ENCODE measurements at regions not wholly inside any gene's neighbourhood (a gene's known extent, or its start where the extent isn't known, plus 50 kb on each side); places are given as distances from the start of the nearest gene placed in this dataset.

GRCh38 chr6:104014163-104014959 is 845.4 kb downstream of the HACE1 start:
- TF ChIP-seq POLR2A (IDR thresholded peaks at IDR 0.05), result no peak
- TF ChIP-seq, protein P1, sequence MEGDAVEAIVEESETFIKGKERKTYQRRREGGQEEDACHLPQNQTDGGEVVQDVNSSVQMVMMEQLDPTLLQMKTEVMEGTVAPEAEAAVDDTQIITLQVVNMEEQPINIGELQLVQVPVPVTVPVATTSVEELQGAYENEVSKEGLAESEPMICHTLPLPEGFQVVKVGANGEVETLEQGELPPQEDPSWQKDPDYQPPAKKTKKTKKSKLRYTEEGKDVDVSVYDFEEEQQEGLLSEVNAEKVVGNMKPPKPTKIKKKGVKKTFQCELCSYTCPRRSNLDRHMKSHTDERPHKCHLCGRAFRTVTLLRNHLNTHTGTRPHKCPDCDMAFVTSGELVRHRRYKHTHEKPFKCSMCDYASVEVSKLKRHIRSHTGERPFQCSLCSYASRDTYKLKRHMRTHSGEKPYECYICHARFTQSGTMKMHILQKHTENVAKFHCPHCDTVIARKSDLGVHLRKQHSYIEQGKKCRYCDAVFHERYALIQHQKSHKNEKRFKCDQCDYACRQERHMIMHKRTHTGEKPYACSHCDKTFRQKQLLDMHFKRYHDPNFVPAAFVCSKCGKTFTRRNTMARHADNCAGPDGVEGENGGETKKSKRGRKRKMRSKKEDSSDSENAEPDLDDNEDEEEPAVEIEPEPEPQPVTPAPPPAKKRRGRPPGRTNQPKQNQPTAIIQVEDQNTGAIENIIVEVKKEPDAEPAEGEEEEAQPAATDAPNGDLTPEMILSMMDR (IDR thresholded peaks at IDR 0.05), result no peak
